GM12872 (cell line): ENCODE measurements at regions not wholly inside any gene's neighbourhood (a gene's known extent, or its start where the extent isn't known, plus 50 kb on each side); places are given as distances from the start of the nearest gene placed in this dataset.

Source experiments
- CTCF ChIP-seq: IDR thresholded peaks from 3 replicates; pipeline ENCODE4 v1.5.1; 2011; ENCODE audit warnings: low read depth, mild to moderate bottlenecking, low read length, moderate library complexity; ENCODE audit not compliant: insufficient read depth

- no peak for TF ChIP-seq CTCF
These were observed 157.9 kb upstream of the DDX18 start for GRCh38 chr2:117656546-117656945.

- TF ChIP-seq CTCF, result no peak
These were observed 152.9 kb upstream of the DDX18 start for GRCh38 chr2:117661619-117662018.

GRCh38 chr2:117674172-117674571 lies 140.3 kb upstream of the DDX18 start:
- no peak for TF ChIP-seq CTCF

- no peak for TF ChIP-seq CTCF
These were observed 134.5 kb upstream of the DDX18 start for GRCh38 chr2:117679952-117680351.

DNA sequence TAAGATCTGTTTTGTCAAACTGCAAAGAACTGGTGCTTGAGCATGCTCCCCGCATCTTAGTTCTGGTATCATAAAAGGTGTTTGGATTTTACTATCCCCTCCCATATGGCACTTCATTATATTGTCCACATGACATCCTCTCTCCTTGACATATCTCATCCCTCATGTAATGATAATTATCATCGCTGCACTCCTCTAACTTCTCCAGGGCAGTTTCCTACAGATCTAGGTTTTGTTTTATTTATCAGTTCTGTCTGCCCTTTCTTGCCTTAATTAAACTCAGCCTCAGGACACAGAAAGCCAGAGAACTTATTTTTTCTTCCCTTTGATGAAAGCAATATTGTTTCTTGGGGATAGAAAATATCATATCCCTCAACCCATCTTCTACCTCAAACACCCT lies 129.6 kb upstream of the DDX18 start:
- TF ChIP-seq CTCF, result no peak

GRCh38 chr2:117686699-117687098 lies 127.8 kb upstream of the DDX18 start:
- no peak for TF ChIP-seq CTCF

GRCh38 chr2:117691595-117691994 lies 122.9 kb upstream of the DDX18 start:
- no peak for TF ChIP-seq CTCF
